DMS114 treated with DMSO at 0.1 percent for 48 hours (cell line): ENCODE measurements at regions not wholly inside any gene's neighbourhood (a gene's known extent, or its start where the extent isn't known, plus 50 kb on each side); places are given as distances from the start of the nearest gene placed in this dataset.

Source experiments
- DNase-seq: peaks from one replicate; lab custom pipeline; 2025; ENCODE audit not compliant: unreplicated experiment; lab: John Stamatoyannopoulos, UW

DNA sequence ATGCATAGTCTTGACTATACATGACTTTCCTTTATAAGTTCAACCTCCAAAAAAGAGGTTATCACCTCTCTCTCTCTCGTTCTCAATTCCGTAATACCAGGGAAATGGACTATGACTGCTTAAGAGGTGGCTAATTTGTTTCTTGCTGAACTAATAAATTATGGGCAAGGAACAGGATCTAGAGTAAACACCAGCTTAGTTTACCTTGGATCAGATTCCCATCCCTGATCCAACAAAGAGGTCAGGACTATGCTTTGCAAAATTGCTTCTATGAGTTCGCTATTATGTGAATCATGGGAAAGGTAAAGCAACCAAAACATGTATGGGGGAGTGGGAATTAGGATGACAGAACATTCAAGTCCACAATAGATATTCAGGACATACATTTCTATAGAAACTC is 630.7 kb downstream of the HACE1 start:
- no peak for DNase-seq

DNA sequence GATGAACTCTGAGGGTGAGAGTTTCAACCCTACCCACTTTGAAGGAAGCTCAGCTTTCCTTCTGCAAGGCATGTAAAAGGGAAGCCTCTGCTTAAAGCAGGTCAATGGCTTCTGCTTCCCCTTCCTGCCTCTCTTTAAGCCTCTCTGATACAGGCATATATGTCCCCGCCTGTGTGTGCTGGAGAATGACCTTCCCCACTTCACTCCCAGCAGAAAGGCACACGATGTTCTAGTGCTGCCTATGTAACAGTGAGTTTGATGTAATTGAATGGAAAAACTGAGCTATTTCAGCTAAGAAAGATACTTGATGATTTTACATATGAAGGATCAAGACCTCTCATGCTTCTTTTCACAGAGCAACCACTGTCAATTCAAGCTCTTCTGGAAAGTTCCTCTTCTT is 632.2 kb downstream of the HACE1 start:
- DNase-seq = no peak

- DNase-seq = no peak
Measured at GRCh38 chr6:104226790-104227446, 632.8 kb downstream of the HACE1 start.

DNA sequence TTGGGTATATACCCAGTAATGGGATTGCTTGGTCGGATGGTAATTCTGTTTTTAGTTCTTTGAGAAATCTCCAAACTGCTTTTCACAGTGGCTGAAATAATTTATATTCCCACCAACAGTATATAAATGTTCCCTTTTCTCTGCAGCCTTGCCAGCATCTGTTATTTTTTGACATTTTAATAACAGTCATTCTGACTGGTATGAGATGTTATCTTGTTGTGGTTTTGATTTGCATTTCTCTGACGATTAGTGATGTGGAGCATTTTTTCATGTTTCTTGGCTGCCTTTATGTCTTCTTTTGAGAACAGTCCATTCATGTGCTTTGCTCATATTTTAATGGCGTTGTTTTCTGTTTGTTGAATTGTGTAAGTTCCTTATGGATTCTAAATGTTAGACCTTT is 641.6 kb downstream of the HACE1 start:
- DNase-seq = no peak

- no peak for DNase-seq
Measured at GRCh38 chr6:104214901-104215300, 644.8 kb downstream of the HACE1 start.

GRCh38 chr6:104212977-104213668 is 646.6 kb downstream of the HACE1 start:
- DNase-seq = no peak

DNA sequence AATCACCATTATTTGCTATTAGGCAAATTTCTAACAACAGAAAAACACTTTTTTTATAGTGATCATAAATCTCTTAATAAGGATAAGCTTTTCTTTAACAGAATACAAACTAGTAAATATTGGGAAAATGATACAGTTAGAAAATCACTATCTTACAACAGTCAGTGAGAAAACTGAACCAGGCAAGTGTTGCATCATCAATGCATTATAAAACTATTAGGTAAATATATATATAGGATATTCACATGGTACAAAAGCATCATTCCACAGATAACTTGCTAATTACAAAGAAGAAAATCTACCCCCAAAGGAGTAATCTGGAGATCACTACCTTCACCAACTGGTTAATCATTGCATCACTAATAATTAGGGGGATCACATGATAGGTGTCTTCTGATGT is 652.1 kb downstream of the HACE1 start:
- no peak for DNase-seq

- no peak for DNase-seq
Measured at GRCh38 chr6:104201557-104201956, 658.2 kb downstream of the HACE1 start.

DNA sequence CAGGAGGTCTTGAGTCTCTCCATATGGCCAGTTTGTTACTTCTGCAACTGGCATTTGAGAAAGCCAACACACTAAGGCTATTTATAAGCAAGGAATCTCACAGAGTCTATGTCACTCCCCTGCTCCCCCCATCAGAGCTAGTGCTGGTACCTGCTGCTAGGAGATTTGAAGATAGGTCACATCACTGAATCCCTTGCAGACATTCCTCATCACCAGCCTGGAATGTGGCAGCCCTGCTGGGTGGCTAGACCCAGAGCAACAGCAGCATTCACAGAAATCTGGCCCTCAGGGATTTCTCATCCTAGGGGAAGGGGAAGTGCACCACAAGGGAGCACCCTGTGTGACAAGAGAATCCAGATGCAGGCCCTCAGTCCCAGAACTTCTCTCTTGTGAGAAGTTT is 672.1 kb downstream of the HACE1 start:
- DNase-seq = no peak

DNA sequence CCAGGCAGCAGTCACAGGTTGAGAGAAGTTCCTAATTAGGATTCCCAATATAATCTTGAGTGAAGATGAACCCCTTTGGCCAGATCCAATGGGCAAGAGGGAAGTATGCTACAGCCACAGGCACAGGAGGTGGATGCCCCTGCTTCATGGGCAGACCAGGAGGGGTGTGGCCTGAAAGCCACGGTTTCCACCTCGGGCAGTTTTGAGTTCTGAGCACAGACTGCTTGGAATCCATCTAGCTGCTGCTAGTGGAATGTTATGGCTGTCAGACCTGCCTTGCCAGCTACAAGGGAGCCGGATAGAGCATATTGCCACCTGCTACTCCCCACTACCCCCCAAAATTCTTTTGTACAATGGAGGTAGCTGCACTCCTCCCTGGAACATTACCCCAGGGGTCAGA is 672.9 kb downstream of the HACE1 start:
- DNase-seq = no peak

DNA sequence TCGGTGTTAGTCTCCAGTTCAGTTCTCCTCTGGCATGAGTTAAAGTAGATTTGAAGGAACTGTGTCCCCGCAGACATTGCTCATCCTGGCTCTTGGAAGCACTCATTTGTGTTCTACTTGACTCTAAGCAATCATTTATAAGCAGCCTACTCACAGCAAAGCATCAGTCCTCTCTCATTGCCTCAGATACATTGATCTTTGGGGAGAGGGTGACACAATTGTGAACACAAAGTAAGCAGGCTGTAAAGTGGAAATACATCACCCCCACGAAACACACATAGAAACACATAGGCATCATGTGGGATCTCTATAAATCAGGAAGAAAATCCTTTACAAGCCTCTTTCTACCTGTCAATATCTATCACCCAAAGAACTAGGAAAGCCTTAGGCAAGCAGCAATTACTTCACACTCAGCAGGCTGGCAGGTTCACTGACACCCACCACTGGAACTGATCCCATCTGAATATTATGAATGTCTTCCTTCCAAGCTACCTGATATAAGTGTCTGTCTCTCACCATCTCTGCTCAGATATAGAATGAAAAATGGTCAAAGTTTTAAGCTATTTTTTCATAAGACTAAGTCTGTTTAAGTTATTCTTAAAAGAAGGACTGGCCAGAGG is 675.8 kb downstream of the HACE1 start:
- no peak for DNase-seq

GRCh38 chr6:104182811-104183210 is 676.9 kb downstream of the HACE1 start:
- no peak for DNase-seq

DNA sequence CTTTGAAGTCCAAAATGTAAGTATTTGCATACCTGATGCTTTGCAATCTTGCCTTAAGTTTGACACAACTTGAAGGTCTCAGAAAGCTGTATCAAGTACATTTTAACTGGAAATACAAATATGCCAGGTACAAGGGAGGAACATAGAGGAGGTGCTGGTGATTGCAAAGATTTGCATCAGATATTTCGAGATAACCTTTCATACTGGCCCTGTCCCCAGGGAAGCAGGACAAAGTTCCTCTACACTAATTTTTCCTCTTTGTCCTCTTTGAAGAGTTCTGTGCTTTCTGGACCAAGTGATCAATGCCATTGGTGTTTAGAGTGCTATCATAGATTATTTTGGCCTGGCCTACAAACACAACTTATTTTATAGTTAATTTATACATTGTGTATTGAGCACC is 686.1 kb downstream of the HACE1 start:
- no peak for DNase-seq

DNA sequence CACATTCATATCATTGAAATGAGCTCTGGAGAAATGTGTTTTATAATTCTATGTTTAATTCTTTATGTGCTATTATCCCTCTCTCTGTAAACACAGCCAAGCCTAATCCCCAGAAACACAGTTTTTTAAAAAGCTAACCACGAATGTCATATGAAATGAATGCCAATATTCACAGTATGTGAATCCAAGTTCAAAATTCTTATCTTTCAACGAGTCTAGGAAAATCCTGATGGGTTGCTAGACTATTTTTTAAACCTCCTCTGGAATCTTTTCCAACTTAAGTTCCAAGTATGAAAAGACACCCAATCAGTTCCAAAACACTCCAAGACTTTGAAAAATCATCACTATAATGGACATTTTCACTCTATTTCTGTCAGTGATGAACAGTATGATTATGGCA is 689.3 kb downstream of the HACE1 start:
- DNase-seq = no peak

DNA sequence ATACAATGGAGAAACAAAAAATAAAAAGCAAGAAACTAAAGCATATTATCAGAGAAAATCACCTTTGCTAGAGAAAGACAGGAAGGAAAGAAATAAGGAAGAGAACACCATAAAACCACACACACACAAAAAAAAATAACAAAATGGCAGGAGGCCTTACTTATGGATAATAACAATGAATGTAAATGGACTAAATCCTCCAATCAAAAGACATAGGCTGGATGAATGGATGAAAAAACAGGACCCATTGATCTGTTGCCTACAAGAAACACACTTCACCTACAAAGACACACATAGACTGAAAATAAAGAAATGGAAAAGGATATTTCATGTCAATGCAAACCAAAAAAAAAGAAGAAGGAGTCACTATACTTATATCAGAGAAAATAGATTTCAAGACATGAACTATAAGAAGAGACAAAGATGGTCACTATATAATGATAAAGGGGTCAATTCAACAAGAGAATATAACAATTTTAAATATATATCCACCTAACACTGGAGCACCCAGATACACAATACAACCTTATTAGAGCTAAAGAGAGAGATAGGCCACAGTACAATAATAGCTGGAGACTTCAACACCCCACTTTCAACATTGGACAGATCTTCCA is 693.6 kb downstream of the HACE1 start:
- DNase-seq = no peak

- no peak for DNase-seq
Measured at GRCh38 chr6:104162036-104162669, 697.6 kb downstream of the HACE1 start.

DNA sequence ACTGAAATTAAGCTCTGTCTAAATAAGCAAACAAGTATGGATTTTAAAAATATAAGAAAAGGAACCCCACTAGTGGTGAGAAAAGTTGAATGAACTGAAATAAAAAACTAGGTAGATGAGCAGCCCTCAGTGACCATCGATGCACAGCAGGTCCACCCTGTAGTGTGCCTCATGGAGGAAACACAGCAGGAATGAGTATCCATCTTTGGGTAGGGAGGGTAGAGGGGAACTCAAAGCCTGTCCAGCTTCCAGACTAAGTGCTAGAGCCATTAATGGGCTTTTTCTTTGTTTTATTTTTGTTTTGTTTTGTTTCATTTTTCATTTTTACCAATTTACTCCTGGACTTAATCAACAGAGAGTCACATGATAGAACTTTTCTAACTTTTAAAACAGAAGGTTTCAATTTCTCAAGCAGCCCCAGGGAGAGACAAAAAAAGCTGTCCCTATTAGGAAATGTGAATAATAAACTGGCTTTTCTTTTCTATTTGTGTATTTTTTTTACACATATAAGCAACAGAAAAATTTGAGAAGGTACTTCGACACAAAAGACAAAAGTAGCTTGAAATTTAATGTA is 700.6 kb downstream of the HACE1 start:
- DNase-seq = no peak

GRCh38 chr6:104143757-104144156 is 716.0 kb downstream of the HACE1 start:
- DNase-seq = no peak

DNA sequence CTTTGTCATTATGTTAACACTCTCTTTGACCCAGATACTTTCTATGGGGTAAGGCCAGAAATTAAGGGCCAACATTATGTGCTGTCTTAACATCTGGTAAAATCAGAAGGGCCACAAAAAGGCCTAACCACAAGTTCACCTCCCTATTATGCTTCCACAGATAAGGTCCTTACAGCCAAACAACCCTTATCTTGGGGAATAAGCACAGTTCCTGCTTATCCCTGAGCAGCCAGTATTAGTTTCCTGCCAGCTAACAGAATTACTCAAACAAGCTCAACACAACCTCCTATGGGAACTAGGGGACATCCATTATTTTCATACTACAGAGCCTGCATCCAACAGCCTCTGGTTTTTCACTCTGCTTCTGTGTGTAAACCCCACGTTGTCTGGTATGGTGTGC is 724.8 kb downstream of the HACE1 start:
- no peak for DNase-seq

DNA sequence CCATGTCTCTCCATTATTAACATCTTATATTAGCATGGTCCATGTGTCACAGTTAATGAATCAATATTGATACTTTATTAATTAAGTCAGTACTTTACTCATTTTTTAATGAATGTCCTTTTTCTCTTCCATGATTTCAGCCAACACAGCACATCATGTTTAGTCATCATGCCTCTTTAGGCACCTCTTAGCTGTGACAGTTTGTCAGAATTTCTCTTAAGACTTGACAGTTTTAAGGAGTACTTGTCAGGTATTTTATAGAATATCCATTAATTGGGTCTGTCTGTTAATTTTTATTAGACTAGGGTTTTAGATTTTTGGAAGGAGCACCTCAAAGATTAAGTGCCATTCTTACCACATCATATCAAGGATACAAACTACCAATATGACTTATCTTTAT is 729.4 kb downstream of the HACE1 start:
- DNase-seq = no peak

GRCh38 chr6:104126315-104127005 is 733.3 kb downstream of the HACE1 start:
- DNase-seq = no peak
